ENCODE measurements at regions not wholly inside any gene's neighbourhood (a gene's known extent, or its start where the extent isn't known, plus 50 kb on each side); places are given as distances from the start of the nearest gene placed in this dataset.
"Not testable (repeated sequence)": the region's sequence is repeated elsewhere in the genome, so short reads cannot be mapped to it uniquely, and the experiment has no call there.

GRCh38 chr5:152739916-152740315 is 334.8 kb upstream of the NMUR2 start:
- DNase-seq (ENCODE audit: low read depth in 1 of 2, low spot score in 1 of 2) (no peak), ATAC-seq (no peak), FAIRE-seq (no peak)
- no peak overlapping the region for H3K4me2 ChIP-seq
- H3K27ac ChIP-seq: no peak overlapping the region
- TF ChIP-seq HDAC2 (IDR thresholded peaks at IDR 0.05): no peak
- TF ChIP-seq CHD4 (IDR thresholded peaks at IDR 0.05; ENCODE audit: borderline replicate concordance): no peak
- no peak for TF ChIP-seq TFCP2L1 (CRISPR knock-in tag; IDR thresholded peaks at IDR 0.05)
- no peak for TF ChIP-seq CEBPB (IDR thresholded peaks at IDR 0.05)
- no peak for TF ChIP-seq EHF (CRISPR knock-in tag; IDR thresholded peaks at IDR 0.05)
- TF ChIP-seq RAD21 (conservative IDR thresholded peaks at IDR 0.05 in 1 of 2, IDR thresholded peaks at IDR 0.05 in 1 of 2): no peak
- TF ChIP-seq CTCF (IDR thresholded peaks at IDR 0.05): no peak
- no peak for TF ChIP-seq BHLHE40 (IDR thresholded peaks at IDR 0.05; ENCODE audit: low read depth, low read length)
- TF ChIP-seq NPAS2 (CRISPR knock-in tag; IDR thresholded peaks at IDR 0.05; ENCODE audit: borderline replicate concordance): no peak
- TF ChIP-seq ELK1 (IDR thresholded peaks at IDR 0.05; ENCODE audit: low read depth, low read length): no peak
- no peak for TF ChIP-seq HES2 (IDR thresholded peaks at IDR 0.05)
- TF ChIP-seq HOXB13 (CRISPR knock-in tag; IDR thresholded peaks at IDR 0.05; ENCODE audit: low read depth): no peak
- TF ChIP-seq USF2 (IDR thresholded peaks at IDR 0.05): no peak
- no peak for TF ChIP-seq NFE2L2 (conservative IDR thresholded peaks at IDR 0.05; ENCODE audit: low read length)
- no peak overlapping the region for H3K4me3 ChIP-seq
- no peaks in the 10 kb centered on the region for H3K9me3 ChIP-seq
- CTCF ChIA-PET: no interaction called here
- H3K4me1 ChIP-seq: no peaks in the 10 kb centered on the region
- POLR2A ChIA-PET: no interaction called here

- 24% methylated on average over 8 of the region's 10 CpGs for WGBS (ENCODE audit: missing lambda C conversion rate)
These were observed 336.0 kb upstream of the NMUR2 start for GRCh38 chr5:152741126-152741525.

GRCh38 chr5:152787709-152788217 is 382.7 kb upstream of the NMUR2 start:
- ATAC-seq; CTCF ChIA-PET; FAIRE-seq; H3K4me3 ChIP-seq; H3K4me2 ChIP-seq; DNase-seq (ENCODE audit: low read depth in 1 of 2, low spot score in 1 of 2); H3K4me1 ChIP-seq; POLR2A ChIA-PET; H3K9me3 ChIP-seq; H3K27ac ChIP-seq: not testable (repeated sequence)
- 0% methylated on average over 5 of the region's 6 CpGs for WGBS (ENCODE audit: missing lambda C conversion rate)

More at GRCh38 chr5:152741126-152741525, 336.0 kb upstream of the NMUR2 start:
- CTCF ChIA-PET; H3K9me3 ChIP-seq; H3K27ac ChIP-seq; POLR2A ChIA-PET; H3K4me1 ChIP-seq; H3K4me3 ChIP-seq; H3K4me2 ChIP-seq; FAIRE-seq; DNase-seq (ENCODE audit: low read depth in 1 of 2, low spot score in 1 of 2); ATAC-seq: not testable (repeated sequence)

GRCh38 chr5:152801886-152802285 is 396.8 kb upstream of the NMUR2 start:
- no peak overlapping the region for H3K4me2 ChIP-seq
- no peak for DNase-seq (ENCODE audit: low read depth in 1 of 2, low spot score in 1 of 2)
- H3K27ac ChIP-seq: no peak overlapping the region
- ChIA-PET CTCF (no interaction called here), POLR2A (no interaction called here)
- no peaks in the 10 kb centered on the region for H3K9me3 ChIP-seq
- ATAC-seq: no peak
- no peaks in the 10 kb centered on the region for H3K4me1 ChIP-seq
- no peak for FAIRE-seq
- WGBS (ENCODE audit: missing lambda C conversion rate): 0% methylated on average over 2 of the region's 2 CpGs
- no peak overlapping the region for H3K4me3 ChIP-seq
- no peak for TF ChIP-seq RFX5 (IDR thresholded peaks at IDR 0.05)
- no peak for TF ChIP-seq REST (IDR thresholded peaks at IDR 0.05)
- TF ChIP-seq JUNB (IDR thresholded peaks at IDR 0.05): no peak
- TF ChIP-seq BCL3 (IDR thresholded peaks at IDR 0.05): no peak
- no peak for TF ChIP-seq MAZ (IDR thresholded peaks at IDR 0.05; ENCODE audit: borderline replicate concordance, low read depth, low read length)
- TF ChIP-seq MAX (IDR thresholded peaks at IDR 0.05): no peak
- TF ChIP-seq KDM1A (IDR thresholded peaks at IDR 0.05; ENCODE audit: low read depth): no peak
- TF ChIP-seq NR3C1 (IDR thresholded peaks at IDR 0.05): no peak
- TF ChIP-seq RCOR1 (IDR thresholded peaks at IDR 0.05; ENCODE audit: low read depth, low read length): no peak
